ENCODE measurements at regions not wholly inside any gene's neighbourhood (a gene's known extent, or its start where the extent isn't known, plus 50 kb on each side); places are given as distances from the start of the nearest gene placed in this dataset.

DNA sequence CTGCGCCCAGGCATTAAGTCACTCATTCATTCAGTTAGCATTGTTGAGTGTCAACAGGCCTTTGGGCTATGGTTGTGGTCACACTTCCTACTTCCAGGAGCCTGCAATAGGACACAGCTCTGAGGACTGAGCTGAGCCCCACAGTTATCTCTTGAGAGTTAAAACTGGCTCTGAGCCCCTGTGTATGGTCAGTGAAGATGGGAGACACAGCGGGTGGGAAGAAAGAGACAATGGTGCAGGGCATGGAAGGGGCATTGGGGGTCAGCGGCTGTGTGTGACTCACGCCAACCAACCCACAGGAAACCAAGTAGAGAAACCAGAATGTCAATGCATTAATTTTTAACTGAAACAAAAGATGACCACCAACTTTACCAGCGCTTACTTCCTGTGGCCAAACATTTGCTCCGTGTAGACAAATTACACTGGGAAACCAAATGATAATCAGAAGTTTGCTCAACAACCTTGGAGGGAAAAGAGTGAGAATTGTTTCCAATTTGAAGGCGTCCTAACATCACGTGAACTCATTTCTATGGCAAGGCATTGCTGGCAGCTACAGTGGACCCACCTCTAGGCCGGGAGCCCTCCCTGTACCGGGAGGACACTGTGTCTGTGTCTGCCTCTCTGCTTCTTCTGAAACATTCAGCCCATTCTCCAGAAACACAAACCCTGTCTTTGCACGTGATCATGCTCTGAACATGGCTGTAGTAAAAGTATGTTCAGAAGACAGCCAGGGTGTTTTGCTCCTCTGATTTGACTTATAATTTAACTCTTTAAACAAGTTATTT lies 212.0 kb upstream of the ID2 start:
- H3K4me1 Mint-ChIP-seq (ENCODE audit: low read depth, unreplicated experiment): no peaks in the 10 kb centered on the region
- H3K27ac Mint-ChIP-seq (ENCODE audit: unreplicated experiment): no peak overlapping the region
- no peaks in the 10 kb centered on the region for H3K36me3 Mint-ChIP-seq (ENCODE audit: unreplicated experiment)
- DNase-seq: no peak
- no peaks in the 10 kb centered on the region for H3K9me3 Mint-ChIP-seq (ENCODE audit: unreplicated experiment)
- no peak overlapping the region for H3K4me3 Mint-ChIP-seq (ENCODE audit: unreplicated experiment)
- TF ChIP-seq, protein P1, sequence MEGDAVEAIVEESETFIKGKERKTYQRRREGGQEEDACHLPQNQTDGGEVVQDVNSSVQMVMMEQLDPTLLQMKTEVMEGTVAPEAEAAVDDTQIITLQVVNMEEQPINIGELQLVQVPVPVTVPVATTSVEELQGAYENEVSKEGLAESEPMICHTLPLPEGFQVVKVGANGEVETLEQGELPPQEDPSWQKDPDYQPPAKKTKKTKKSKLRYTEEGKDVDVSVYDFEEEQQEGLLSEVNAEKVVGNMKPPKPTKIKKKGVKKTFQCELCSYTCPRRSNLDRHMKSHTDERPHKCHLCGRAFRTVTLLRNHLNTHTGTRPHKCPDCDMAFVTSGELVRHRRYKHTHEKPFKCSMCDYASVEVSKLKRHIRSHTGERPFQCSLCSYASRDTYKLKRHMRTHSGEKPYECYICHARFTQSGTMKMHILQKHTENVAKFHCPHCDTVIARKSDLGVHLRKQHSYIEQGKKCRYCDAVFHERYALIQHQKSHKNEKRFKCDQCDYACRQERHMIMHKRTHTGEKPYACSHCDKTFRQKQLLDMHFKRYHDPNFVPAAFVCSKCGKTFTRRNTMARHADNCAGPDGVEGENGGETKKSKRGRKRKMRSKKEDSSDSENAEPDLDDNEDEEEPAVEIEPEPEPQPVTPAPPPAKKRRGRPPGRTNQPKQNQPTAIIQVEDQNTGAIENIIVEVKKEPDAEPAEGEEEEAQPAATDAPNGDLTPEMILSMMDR (IDR thresholded peaks at IDR 0.05; ENCODE audit: partially characterized antibody, unreplicated experiment): no peak
- peaks cover 2% of the 10 kb centered on the region for H3K27me3 Mint-ChIP-seq (ENCODE audit: unreplicated experiment)

DNA sequence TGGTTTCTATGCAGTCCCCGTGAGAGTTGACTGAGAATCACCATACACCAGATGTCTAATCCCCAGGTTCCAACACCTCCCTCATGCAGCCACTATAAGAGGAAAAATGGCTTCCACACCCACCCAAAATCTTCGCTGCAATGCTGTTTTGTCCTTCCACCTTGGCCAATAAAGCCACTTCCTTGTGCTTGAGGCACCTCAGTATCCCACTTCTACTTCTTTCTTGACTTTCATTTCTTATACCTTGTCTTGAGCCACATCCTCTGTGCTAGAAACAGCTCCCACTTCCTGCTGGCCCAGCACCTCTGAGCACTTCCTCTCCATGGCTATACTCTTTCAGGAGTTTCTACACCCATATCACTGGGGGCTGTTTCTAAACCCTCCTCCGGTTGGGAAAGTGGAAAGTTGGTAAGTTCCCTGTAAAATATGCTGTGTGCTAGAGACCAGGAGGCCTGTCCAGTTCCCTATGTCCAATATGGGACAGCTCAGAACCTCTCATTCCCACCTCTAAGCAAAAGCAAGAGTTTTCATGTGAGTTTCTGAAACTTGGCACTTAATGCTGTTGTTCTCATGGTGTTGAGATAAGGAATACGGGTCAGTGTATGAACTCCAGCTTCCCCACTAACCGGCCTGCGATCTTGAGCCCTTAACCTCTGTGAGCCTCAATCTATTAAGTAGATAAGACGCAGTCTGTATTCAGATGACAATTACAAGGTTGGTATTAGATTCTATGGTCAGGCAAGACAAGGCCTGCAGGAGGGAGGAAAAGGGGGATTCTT lies 209.1 kb upstream of the ID2 start:
- no peak for DNase-seq
- no peaks in the 10 kb centered on the region for H3K4me1 Mint-ChIP-seq (ENCODE audit: low read depth, unreplicated experiment)
- no peak overlapping the region for H3K4me3 Mint-ChIP-seq (ENCODE audit: unreplicated experiment)
- H3K36me3 Mint-ChIP-seq (ENCODE audit: unreplicated experiment): no peaks in the 10 kb centered on the region
- H3K27me3 Mint-ChIP-seq (ENCODE audit: unreplicated experiment): peaks cover 2% of the 10 kb centered on the region
- TF ChIP-seq, protein P1 (IDR thresholded peaks at IDR 0.05; ENCODE audit: partially characterized antibody, unreplicated experiment): no peak
- H3K27ac Mint-ChIP-seq (ENCODE audit: unreplicated experiment): no peak overlapping the region
- H3K9me3 Mint-ChIP-seq (ENCODE audit: unreplicated experiment): no peaks in the 10 kb centered on the region

DNA sequence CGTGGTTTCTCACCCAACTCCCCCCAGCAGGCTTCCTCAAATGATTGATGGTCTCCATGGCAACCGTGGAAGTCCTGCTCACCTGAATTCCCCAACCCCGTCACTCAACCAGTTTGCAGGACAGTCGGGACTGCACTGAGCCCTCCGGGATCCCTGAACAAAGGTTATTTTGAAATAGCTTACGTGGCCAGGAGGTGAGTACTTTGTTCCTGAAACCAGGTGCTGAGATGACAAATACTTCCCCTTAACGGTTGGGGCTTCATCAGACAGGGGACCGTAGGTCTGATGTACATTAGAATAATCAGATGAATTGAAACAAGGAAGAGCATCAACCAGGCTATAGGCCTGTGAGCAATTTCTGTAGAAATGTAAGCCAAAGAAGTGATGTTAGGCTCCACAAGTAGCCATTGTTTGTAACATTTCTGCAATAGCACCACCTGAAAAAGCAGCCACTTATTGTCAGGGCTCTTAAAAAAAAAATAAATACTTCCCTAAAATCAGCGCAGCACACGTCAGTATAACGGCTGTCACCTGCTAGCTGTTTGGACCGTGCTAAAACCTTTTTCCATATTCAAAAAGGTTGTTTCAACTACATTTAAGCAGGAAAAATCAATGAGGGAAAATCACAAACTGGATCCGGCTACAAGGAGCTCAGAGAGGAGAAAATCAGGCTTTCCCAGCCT lies 206.4 kb upstream of the ID2 start:
- DNase-seq: no peak
- Mint-ChIP-seq H3K36me3 (ENCODE audit: unreplicated experiment) (no peaks in the 10 kb centered on the region), H3K27ac (ENCODE audit: unreplicated experiment) (no peak overlapping the region), H3K4me1 (ENCODE audit: low read depth, unreplicated experiment) (no peaks in the 10 kb centered on the region), H3K9me3 (ENCODE audit: unreplicated experiment) (peaks cover 2% of the 10 kb centered on the region), H3K4me3 (ENCODE audit: unreplicated experiment) (no peak overlapping the region), H3K27me3 (ENCODE audit: unreplicated experiment) (peaks cover 2% of the 10 kb centered on the region)
- TF ChIP-seq, protein P1 (IDR thresholded peaks at IDR 0.05; ENCODE audit: partially characterized antibody, unreplicated experiment): no peak

DNA sequence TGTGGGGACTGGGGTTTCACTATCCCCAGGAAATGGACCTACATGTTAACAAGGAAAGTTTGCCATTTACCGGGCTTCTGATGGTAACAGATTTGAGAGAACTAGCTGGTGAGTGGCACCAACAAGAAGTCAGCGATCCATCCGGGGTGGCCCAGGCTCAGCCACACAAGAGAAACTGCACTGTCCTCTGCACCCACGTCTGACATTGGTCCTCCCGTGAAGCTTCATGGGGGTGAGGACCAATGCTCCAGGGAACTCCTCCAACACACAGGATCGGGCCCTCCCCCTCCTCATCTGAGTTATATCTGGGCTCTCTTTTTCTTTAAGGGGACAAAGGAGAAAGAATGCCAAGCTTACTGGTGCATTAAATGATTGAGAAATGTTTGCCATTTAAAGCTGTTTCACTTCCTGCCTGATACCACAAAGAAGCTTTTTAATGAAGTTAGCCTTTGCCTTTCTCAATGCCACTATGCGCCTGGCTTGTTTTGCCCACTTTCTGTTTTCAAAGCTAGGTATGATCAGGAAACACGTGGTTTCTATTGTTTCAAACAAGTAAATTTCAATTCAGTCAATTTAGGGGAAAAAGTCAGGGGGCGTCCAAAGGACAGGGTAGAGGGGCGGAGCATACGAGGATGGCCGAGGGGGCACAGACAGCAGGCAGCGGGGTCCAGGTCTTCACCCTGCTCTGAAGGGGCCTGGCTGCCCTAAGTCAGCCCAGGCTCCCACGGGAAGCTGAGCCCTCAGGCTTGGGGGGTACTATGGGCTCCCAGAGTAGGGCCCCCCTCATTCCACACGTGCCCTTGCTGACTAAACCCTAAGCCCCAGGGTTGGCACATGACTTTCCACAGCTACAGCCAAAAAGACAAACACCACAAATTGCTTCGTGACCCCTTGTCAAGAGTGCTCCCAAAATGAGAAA lies 204.0 kb upstream of the ID2 start:
- Mint-ChIP-seq H3K9me3 (ENCODE audit: unreplicated experiment) (peaks cover 2% of the 10 kb centered on the region), H3K36me3 (ENCODE audit: unreplicated experiment) (no peaks in the 10 kb centered on the region), H3K4me1 (ENCODE audit: low read depth, unreplicated experiment) (no peaks in the 10 kb centered on the region), H3K27ac (ENCODE audit: unreplicated experiment) (no peak overlapping the region), H3K27me3 (ENCODE audit: unreplicated experiment) (no peaks in the 10 kb centered on the region), H3K4me3 (ENCODE audit: unreplicated experiment) (no peak overlapping the region)
- DNase-seq: no peak
- TF ChIP-seq, protein P1 (IDR thresholded peaks at IDR 0.05; ENCODE audit: partially characterized antibody, unreplicated experiment): no peak
